ENCODE measurements at regions not wholly inside any gene's neighbourhood (a gene's known extent, or its start where the extent isn't known, plus 50 kb on each side); places are given as distances from the start of the nearest gene placed in this dataset.

DNA sequence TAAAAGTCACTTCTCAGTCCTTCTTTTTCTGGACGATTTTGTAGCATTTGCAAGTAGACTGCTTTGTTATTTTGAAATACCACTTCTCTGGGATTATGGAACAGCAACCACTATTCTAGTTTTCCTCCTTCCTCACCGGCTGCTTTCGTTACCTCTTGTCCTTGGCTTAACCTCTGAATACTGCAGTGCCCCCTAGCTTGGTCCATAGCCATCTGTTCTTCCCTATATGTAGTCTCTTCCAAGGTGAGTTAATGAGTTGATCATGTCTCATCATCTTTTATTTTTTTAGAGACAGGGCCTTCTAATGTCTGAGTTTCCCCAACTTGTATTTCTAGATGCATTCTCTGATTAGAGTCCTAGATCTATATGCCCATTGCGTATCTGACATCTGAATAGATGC is 694.3 kb downstream of the NTRK3 start:
- no peak for TF ChIP-seq ZFX (IDR thresholded peaks at IDR 0.05; ENCODE audit: borderline replicate concordance)
- no peak for TF ChIP-seq CTCF (IDR thresholded peaks at IDR 0.05)

Data from 22Rv1 (cell line).